HepG2 (cell line): ENCODE measurements at regions not wholly inside any gene's neighbourhood (a gene's known extent, or its start where the extent isn't known, plus 50 kb on each side); places are given as distances from the start of the nearest gene placed in this dataset.

ENCODE experiments used
- ATAC-seq: fragments of 200-7000 bp; cut with Tn5 transposase; 3 replicates; pipeline ENCODE4 v1.9.1; 2020; ENCODE audit warnings: mild to moderate bottlenecking, moderate library complexity
- BruUV-seq: library from RNA; stranded (reverse); fragments of 400-500 nt; replicated peaks from 2 replicates; lab custom pipeline; 2021; lab: Mats Ljungman, UMichigan
- CTCF ChIA-PET: fragments of 300-600 bp; formaldehyde crosslinking; extraction: SDS; loops from one replicate; lab custom pipeline; 2021; ENCODE audit warnings: low total read pairs, inconsistent platforms, low intra/inter-chr PET ratio; lab: Yijun Ruan, JAX
- POLR2A ChIA-PET: fragments of 350-600 bp; sonication (Branson Sonifier 250); formaldehyde crosslinking; loops from one replicate; lab custom pipeline; 2020; ENCODE audit warnings: antibody characterized with exemption, inconsistent platforms; lab: Yijun Ruan, JAX
- DNase-seq: peaks from one replicate; pipeline ENCODE4 v3.0.0-alpha.2; 2015; ENCODE audit warnings: low spot score
- FAIRE-seq: peaks from 3 replicates; lab custom pipeline; 2011; peaks lifted over from hg19 to GRCh38; lab: Jason Lieb, UNC
- H2AFZ ChIP-seq: one replicate; pipeline ENCODE4 v1.6.1; 2011; ENCODE audit warnings: low read length, inconsistent platforms
- H3K27ac ChIP-seq: fragments of 300-600 bp; 3 replicates; pipeline ENCODE4 v1.8.0; 2011; ENCODE audit warnings: mixed run types, mild to moderate bottlenecking, mixed read lengths, low read length, inconsistent platforms; ENCODE audit not compliant: insufficient read depth; ENCODE audit errors: extremely low read length
- H3K27me3 ChIP-seq, 2 experiments: fragments of 200-600 bp in 1 of 2; 2 replicates in 1 of 2; 3 replicates in 1 of 2; pipeline versions ENCODE4 v1.6.0 to v1.8.0; 2011; ENCODE audit warnings: low read length in 2 of 2, mild to moderate bottlenecking in 2 of 2, moderate library complexity in 2 of 2, inconsistent platforms in 1 of 2; ENCODE audit not compliant: insufficient read depth in 2 of 2, control insufficient read depth in 1 of 2
- H3K36me3 ChIP-seq, 2 experiments: fragments of 200-600 bp in 1 of 2; replicated peaks in 1 of 2; 2 replicates in 1 of 2; 3 replicates in 1 of 2; pipeline versions ENCODE4 v1.5.1 to v1.8.0; 2011; ENCODE audit warnings: low read length in 2 of 2, inconsistent platforms in 1 of 2; ENCODE audit not compliant: insufficient read depth in 2 of 2, control insufficient read depth in 1 of 2
- H3K4me1 ChIP-seq: 2 replicates; pipeline ENCODE4 v1.5.1; 2012; ENCODE audit warnings: low read length, inconsistent platforms; ENCODE audit not compliant: insufficient read depth
- H3K4me2 ChIP-seq: 2 replicates; pipeline ENCODE4 v1.6.0; 2011; ENCODE audit warnings: low read depth, low read length, inconsistent platforms
- H3K4me3 ChIP-seq, 3 experiments: fragments of 200-600 bp in 1 of 3; sonication (generic), shearing (Covaris generic) in 1 of 3; replicated peaks in 1 of 3; 2 replicates each; pipeline ENCODE4 v1.5.1; 2011 to 2016; ENCODE audit warnings: low read length in 3 of 3, inconsistent platforms in 2 of 3, low read depth in 2 of 3, mild to moderate bottlenecking in 2 of 3, control low read depth in 1 of 3, mixed read lengths in 1 of 3; ENCODE audit not compliant: insufficient read depth in 1 of 3
- H3K79me2 ChIP-seq: one replicate; pipeline ENCODE4 v1.6.1; 2011; ENCODE audit warnings: low read length, inconsistent platforms; ENCODE audit not compliant: insufficient read depth
- H3K9ac ChIP-seq: 2 replicates; pipeline ENCODE4 v1.6.0; 2011; ENCODE audit warnings: mild to moderate bottlenecking, low read depth, low read length, inconsistent platforms; ENCODE audit not compliant: insufficient read depth
- H3K9me3 ChIP-seq: 2 replicates; pipeline ENCODE4 v1.5.1; 2012; ENCODE audit warnings: mild to moderate bottlenecking, low read length
- H4K20me1 ChIP-seq: 2 replicates; pipeline ENCODE4 v1.6.0; 2011; ENCODE audit warnings: inconsistent platforms, mild to moderate bottlenecking, low read length, moderate library complexity; ENCODE audit not compliant: insufficient read depth
- CENPX ChIP-seq: sonication (generic); formaldehyde crosslinking; IDR thresholded peaks from 2 replicates; pipeline ENCODE4 v1.9.0; 2021; ENCODE audit warnings: mild to moderate bottlenecking, missing genetic modification reagents, moderate library complexity
- FOXA1 ChIP-seq, 2 experiments: fragments of 450-650 bp in 1 of 2; sonication (generic) in 1 of 2; formaldehyde crosslinking in 1 of 2; IDR thresholded peaks; 2 replicates each; pipeline versions ENCODE4 v1.4.0 to v1.6.1; 2016 to 2020; ENCODE audit warnings: missing genetic modification reagents in 1 of 2
- MEF2D ChIP-seq: sonication (generic); formaldehyde crosslinking; IDR thresholded peaks from 2 replicates; pipeline ENCODE4 v1.5.1; 2020; ENCODE audit warnings: mild to moderate bottlenecking, missing genetic modification reagents
- NKX3-1 ChIP-seq: sonication (generic); formaldehyde crosslinking; IDR thresholded peaks from 2 replicates; pipeline ENCODE4 v1.5.0; 2020; ENCODE audit warnings: missing genetic modification reagents
- SETDB1 ChIP-seq: sonication (generic); formaldehyde crosslinking; IDR thresholded peaks from 2 replicates; pipeline ENCODE4 v1.5.1; 2020; ENCODE audit warnings: missing genetic modification reagents, mild to moderate bottlenecking, borderline replicate concordance
- TMF1 ChIP-seq: sonication (generic); formaldehyde crosslinking; IDR thresholded peaks from 2 replicates; pipeline ENCODE4 v1.8.1; 2022; ENCODE audit warnings: low read depth, missing genetic modification reagents
- ZFP90 ChIP-seq: sonication (generic); formaldehyde crosslinking; IDR thresholded peaks from 2 replicates; pipeline ENCODE4 v1.8.0; 2022; ENCODE audit warnings: missing genetic modification reagents, mild to moderate bottlenecking, inconsistent platforms, borderline replicate concordance
- ZFYVE20 ChIP-seq: sonication (generic); formaldehyde crosslinking; IDR thresholded peaks from 2 replicates; pipeline ENCODE4 v1.8.0; 2023; ENCODE audit warnings: low read depth, mild to moderate bottlenecking, moderate library complexity, missing genetic modification reagents, borderline replicate concordance
- ZMYM4 ChIP-seq: sonication (generic); formaldehyde crosslinking; IDR thresholded peaks from 2 replicates; pipeline ENCODE4 v1.8.1; 2023; ENCODE audit warnings: mild to moderate bottlenecking, missing genetic modification reagents
- ZNF24 ChIP-seq: fragments of 450-650 bp; IDR thresholded peaks from 2 replicates; pipeline ENCODE4 v1.6.1; 2017; ENCODE audit warnings: antibody characterized with exemption, mild to moderate bottlenecking
- ZNF253 ChIP-seq: sonication (generic); formaldehyde crosslinking; IDR thresholded peaks from 2 replicates; pipeline ENCODE4 v1.8.0; 2022; ENCODE audit warnings: mild to moderate bottlenecking, missing genetic modification reagents, borderline replicate concordance
- ZNF333 ChIP-seq: sonication (generic); formaldehyde crosslinking; IDR thresholded peaks from 2 replicates; pipeline ENCODE4 v1.4.0; 2020; ENCODE audit warnings: mild to moderate bottlenecking, missing genetic modification reagents, borderline replicate concordance
- ZNF430 ChIP-seq: sonication (generic); formaldehyde crosslinking; IDR thresholded peaks from 2 replicates; pipeline ENCODE4 v1.9.0; 2021; ENCODE audit warnings: mild to moderate bottlenecking, missing genetic modification reagents
- ZNF652 ChIP-seq: IDR thresholded peaks from 2 replicates; pipeline ENCODE4 v1.6.1; 2016; ENCODE audit warnings: low read depth, borderline replicate concordance
- ZNF737 ChIP-seq: sonication (generic); formaldehyde crosslinking; IDR thresholded peaks from 2 replicates; pipeline ENCODE4 v1.5.0; 2020; ENCODE audit warnings: missing genetic modification reagents, mild to moderate bottlenecking, borderline replicate concordance
- ZNF773 ChIP-seq: sonication (generic); formaldehyde crosslinking; IDR thresholded peaks from 2 replicates; pipeline ENCODE4 v1.4.0; 2020; ENCODE audit warnings: missing genetic modification reagents, borderline replicate concordance
- ZNF891 ChIP-seq: sonication (generic); formaldehyde crosslinking; IDR thresholded peaks from 2 replicates; pipeline ENCODE4 v1.5.0; 2020; ENCODE audit warnings: mild to moderate bottlenecking, missing genetic modification reagents
- ZSCAN20 ChIP-seq: sonication (generic); formaldehyde crosslinking; IDR thresholded peaks from 2 replicates; pipeline ENCODE4 v1.4.0; 2020; ENCODE audit warnings: missing genetic modification reagents, mild to moderate bottlenecking, borderline replicate concordance
- ZSCAN21 ChIP-seq: sonication (generic); formaldehyde crosslinking; IDR thresholded peaks from 2 replicates; pipeline ENCODE4 v1.8.0; 2022; ENCODE audit warnings: mild to moderate bottlenecking, missing genetic modification reagents, moderate library complexity, borderline replicate concordance
- WGBS: methylation state at CpG from one replicate; pipeline ENCODE4 v1.1.6; 2017; ENCODE audit warnings: low lambda C conversion rate; 5-methylcytosine and 5-hydroxymethylcytosine counted together
- in situ Hi-C: cut with HindIII; loops from 2 replicates; pipeline ENCODE4 v1.10.0; 2017; ENCODE audit warnings: low pct_unique_long_range_greater_than_20kb; ENCODE audit not compliant: extremely low pct_ligation_motif_present
- intact Hi-C: fragments of 100-400 bp; cut with micrococcal nuclease; formaldehyde crosslinking; loops from one replicate; pipeline ENCODE4 v1.10.0; 2022; ENCODE audit not compliant: unreplicated experiment
- TF ChIP-seq, protein P1 (sequence below): sonication (generic); formaldehyde crosslinking; conservative IDR thresholded peaks from 2 replicates; pipeline ENCODE4 v1.4.0; 2020; ENCODE audit warnings: missing genetic modification reagents
- TF ChIP-seq, protein P2 (sequence below): sonication (generic); formaldehyde crosslinking; IDR thresholded peaks from 2 replicates; pipeline ENCODE4 v1.5.0; 2020; ENCODE audit warnings: mild to moderate bottlenecking, missing genetic modification reagents

DNA sequence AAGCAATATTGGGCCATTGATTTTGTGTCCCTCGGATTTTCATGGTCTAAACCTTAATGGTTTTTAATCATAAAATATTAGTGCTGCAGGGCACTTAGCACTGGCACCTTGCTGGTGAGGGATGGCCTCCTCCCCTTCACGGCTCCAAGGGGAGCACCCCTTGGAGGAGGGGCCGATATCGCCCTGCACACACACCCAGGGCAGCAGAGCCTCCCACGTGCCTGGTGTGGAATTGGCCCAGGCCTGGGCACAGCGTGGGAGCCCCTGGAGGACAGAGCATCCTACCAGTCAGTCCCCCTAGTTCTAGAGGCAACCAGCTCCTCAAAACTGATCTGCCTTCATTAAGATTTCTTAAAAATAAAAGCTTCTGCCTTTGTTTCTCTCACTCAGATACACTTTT is 90.7 kb upstream of the CSF3R start (continued):
- no peak for TF ChIP-seq SETDB1 (CRISPR knock-in tag)
- no peak for TF ChIP-seq NKX3-1 (CRISPR knock-in tag)
- no peak for TF ChIP-seq ZNF430 (CRISPR knock-in tag)

DNA sequence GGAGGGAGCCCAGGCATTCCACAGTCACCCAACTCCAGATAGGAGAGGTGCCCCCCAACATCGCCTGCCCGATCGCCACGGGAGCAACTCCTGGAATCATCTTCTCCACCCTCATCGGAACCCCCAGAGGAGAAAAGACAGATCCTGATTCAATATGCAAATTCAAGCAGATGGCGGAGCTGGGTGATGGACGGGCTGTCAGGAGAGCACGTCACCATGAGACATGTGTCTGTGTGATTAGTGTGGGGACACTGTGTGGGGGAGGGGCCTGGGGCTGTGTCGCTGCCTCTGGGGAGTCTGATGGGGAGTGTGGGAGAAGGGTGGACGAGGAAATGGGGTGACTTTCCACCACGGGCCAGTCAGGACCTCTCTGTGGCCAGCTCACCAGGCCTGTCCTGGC is 90.2 kb upstream of the CSF3R start:
- 11% methylated on average over 8 of the region's 11 CpGs for WGBS
- H3K27ac ChIP-seq, result no peak overlapping the region
- H3K27me3 ChIP-seq, result peaks cover 0 to 14% of the 10 kb centered on the region in 2 experiments; a peak in 2 of 5 replicates
- no peak overlapping the region for H3K4me3 ChIP-seq
- no peaks in the 10 kb centered on the region for H4K20me1 ChIP-seq
- H3K9me3 ChIP-seq, result no peaks in the 10 kb centered on the region
- POLR2A ChIA-PET, result no interaction called here
- H3K4me2 ChIP-seq, result no peak overlapping the region
- in situ Hi-C loops, result no loop called here
- intact Hi-C loops, result no loop called here
- no peak for DNase-seq
- no peak for FAIRE-seq
- CTCF ChIA-PET, result no interaction called here
- BruUV-seq, result no TSS peak
- no peaks in the 10 kb centered on the region for H3K36me3 ChIP-seq
- no peaks in the 10 kb centered on the region for H3K4me1 ChIP-seq
- no peak overlapping the region for H3K9ac ChIP-seq
- H2AFZ ChIP-seq, result no peak overlapping the region
- no peaks in the 10 kb centered on the region for H3K79me2 ChIP-seq
- ATAC-seq, result no peak
- no peak for TF ChIP-seq ZNF652 (CRISPR knock-in tag)
- no peak for TF ChIP-seq FOXA1 (IDR thresholded peaks at IDR 0.05)
- TF ChIP-seq FOXA1 (CRISPR knock-in tag; IDR thresholded peaks at IDR 0.05), result no peak
- TF ChIP-seq TMF1 (CRISPR knock-in tag), result no peak
- TF ChIP-seq ZNF737 (CRISPR knock-in tag), result no peak
- TF ChIP-seq ZSCAN21 (CRISPR knock-in tag), result no peak
- TF ChIP-seq ZFP90 (CRISPR knock-in tag), result no peak
- TF ChIP-seq ZNF24, result no peak
- no peak for TF ChIP-seq ZMYM4 (CRISPR knock-in tag)
- TF ChIP-seq, protein P1, sequence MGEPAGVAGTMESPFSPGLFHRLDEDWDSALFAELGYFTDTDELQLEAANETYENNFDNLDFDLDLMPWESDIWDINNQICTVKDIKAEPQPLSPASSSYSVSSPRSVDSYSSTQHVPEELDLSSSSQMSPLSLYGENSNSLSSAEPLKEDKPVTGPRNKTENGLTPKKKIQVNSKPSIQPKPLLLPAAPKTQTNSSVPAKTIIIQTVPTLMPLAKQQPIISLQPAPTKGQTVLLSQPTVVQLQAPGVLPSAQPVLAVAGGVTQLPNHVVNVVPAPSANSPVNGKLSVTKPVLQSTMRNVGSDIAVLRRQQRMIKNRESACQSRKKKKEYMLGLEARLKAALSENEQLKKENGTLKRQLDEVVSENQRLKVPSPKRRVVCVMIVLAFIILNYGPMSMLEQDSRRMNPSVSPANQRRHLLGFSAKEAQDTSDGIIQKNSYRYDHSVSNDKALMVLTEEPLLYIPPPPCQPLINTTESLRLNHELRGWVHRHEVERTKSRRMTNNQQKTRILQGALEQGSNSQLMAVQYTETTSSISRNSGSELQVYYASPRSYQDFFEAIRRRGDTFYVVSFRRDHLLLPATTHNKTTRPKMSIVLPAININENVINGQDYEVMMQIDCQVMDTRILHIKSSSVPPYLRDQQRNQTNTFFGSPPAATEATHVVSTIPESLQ, result no peak
- TF ChIP-seq CENPX (CRISPR knock-in tag), result no peak
- TF ChIP-seq MEF2D, result no peak
- TF ChIP-seq, protein P2, sequence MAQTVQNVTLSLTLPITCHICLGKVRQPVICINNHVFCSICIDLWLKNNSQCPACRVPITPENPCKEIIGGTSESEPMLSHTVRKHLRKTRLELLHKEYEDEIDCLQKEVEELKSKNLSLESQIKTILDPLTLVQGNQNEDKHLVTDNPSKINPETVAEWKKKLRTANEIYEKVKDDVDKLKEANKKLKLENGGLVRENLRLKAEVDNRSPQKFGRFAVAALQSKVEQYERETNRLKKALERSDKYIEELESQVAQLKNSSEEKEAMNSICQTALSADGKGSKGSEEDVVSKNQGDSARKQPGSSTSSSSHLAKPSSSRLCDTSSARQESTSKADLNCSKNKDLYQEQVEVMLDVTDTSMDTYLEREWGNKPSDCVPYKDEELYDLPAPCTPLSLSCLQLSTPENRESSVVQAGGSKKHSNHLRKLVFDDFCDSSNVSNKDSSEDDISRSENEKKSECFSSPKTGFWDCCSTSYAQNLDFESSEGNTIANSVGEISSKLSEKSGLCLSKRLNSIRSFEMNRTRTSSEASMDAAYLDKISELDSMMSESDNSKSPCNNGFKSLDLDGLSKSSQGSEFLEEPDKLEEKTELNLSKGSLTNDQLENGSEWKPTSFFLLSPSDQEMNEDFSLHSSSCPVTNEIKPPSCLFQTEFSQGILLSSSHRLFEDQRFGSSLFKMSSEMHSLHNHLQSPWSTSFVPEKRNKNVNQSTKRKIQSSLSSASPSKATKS, result no peak
- no peak for TF ChIP-seq ZNF773 (CRISPR knock-in tag)
- TF ChIP-seq ZFYVE20 (CRISPR knock-in tag), result no peak
- TF ChIP-seq ZNF333 (CRISPR knock-in tag), result no peak
- TF ChIP-seq ZNF891 (CRISPR knock-in tag), result no peak
- no peak for TF ChIP-seq ZSCAN20
- no peak for TF ChIP-seq ZNF253
